K562 (cell line): ENCODE measurements at regions not wholly inside any gene's neighbourhood (a gene's known extent, or its start where the extent isn't known, plus 50 kb on each side); places are given as distances from the start of the nearest gene placed in this dataset.

Experiments
- ATAC-seq: fragments of 200-7000 bp; cut with Tn5 transposase; 3 replicates; pipeline ENCODE4 v1.9.1; 2020; ENCODE audit warnings: moderate library complexity
- BruUV-seq: library from RNA; stranded (reverse); fragments of 400-500 nt; replicated peaks from 2 replicates; lab custom pipeline; 2021; lab: Mats Ljungman, UMichigan
- CTCF ChIA-PET: fragments of 300-600 bp; formaldehyde crosslinking; extraction: SDS; loops from one replicate; lab custom pipeline; 2021; ENCODE audit warnings: low intra/inter-chr PET ratio; lab: Yijun Ruan, JAX
- POLR2A ChIA-PET: fragments of 300-600, 350-650 bp; sonication (Branson Sonifier 250); formaldehyde crosslinking; extraction: SDS; loops from one replicate; lab custom pipeline; 2021; ENCODE audit warnings: antibody characterized with exemption, inconsistent platforms; lab: Yijun Ruan, JAX
- DNase-seq, 4 experiments: peaks; one replicate each; pipeline versions ENCODE4 v3.0.0 to v3.0.0-alpha.2; 2011 to 2018; ENCODE audit warnings: low spot score in 3 of 4, mixed read lengths in 3 of 4; ENCODE audit errors: extremely low read depth in 1 of 4
- FAIRE-seq: peaks from 2 replicates; lab custom pipeline; 2011; peaks lifted over from hg19 to GRCh38; lab: Jason Lieb, UNC
- H2AFZ ChIP-seq: 2 replicates; pipeline ENCODE4 v1.6.0; 2011; ENCODE audit warnings: low read depth, low read length, control low read depth, inconsistent platforms
- H3K27ac ChIP-seq: fragments of 200-600 bp; 3 replicates; pipeline ENCODE4 v1.8.0; 2011; ENCODE audit warnings: low read depth, mild to moderate bottlenecking, control low read depth, inconsistent platforms, low read length, moderate library complexity, mixed read lengths; ENCODE audit errors: extremely low read depth
- H3K27me3 ChIP-seq, 2 experiments: fragments of 300-600 bp in 1 of 2; 2 replicates in 1 of 2; 3 replicates in 1 of 2; pipeline versions ENCODE4 v1.6.0 to v1.8.0; 2011; ENCODE audit warnings: inconsistent platforms in 2 of 2, low read length in 2 of 2, mild to moderate bottlenecking in 1 of 2, mixed read lengths in 1 of 2, moderate library complexity in 1 of 2; ENCODE audit not compliant: control insufficient read depth in 2 of 2, insufficient read depth in 2 of 2
- H3K36me3 ChIP-seq: fragments of 300-600 bp; 3 replicates; pipeline ENCODE4 v1.8.0; 2011; ENCODE audit warnings: mild to moderate bottlenecking, low read length, inconsistent platforms; ENCODE audit not compliant: control insufficient read depth, insufficient read depth
- H3K4me1 ChIP-seq, 2 experiments: fragments of 200-600 bp in 1 of 2; replicated peaks in 1 of 2; 2 replicates in 1 of 2; 3 replicates in 1 of 2; pipeline versions ENCODE4 v1.5.1 to v1.8.0; 2011; ENCODE audit warnings: inconsistent platforms in 2 of 2, low read length in 2 of 2, mild to moderate bottlenecking in 1 of 2, mixed read lengths in 1 of 2, moderate library complexity in 1 of 2; ENCODE audit not compliant: control insufficient read depth in 2 of 2, insufficient read depth in 2 of 2
- H3K4me2 ChIP-seq: 2 replicates; pipeline ENCODE4 v1.6.1; 2011; ENCODE audit warnings: low read length, control low read depth, inconsistent platforms, mixed read lengths; ENCODE audit not compliant: insufficient read depth
- H3K4me3 ChIP-seq: fragments of 200-600 bp; sonication (generic), shearing (Covaris generic); 2 replicates; pipeline ENCODE4 v1.5.1; 2016; ENCODE audit warnings: control low read depth, inconsistent platforms
- H3K79me2 ChIP-seq: fragments of 200-600 bp; 3 replicates; pipeline ENCODE4 v1.8.0; 2011; ENCODE audit warnings: low read length, inconsistent platforms; ENCODE audit not compliant: control insufficient read depth, insufficient read depth
- H3K9ac ChIP-seq, 2 experiments: 2 replicates each; pipeline versions ENCODE4 v1.6.0 to v1.6.1; 2011; ENCODE audit warnings: low read depth in 2 of 2, low read length in 2 of 2, control low read depth in 1 of 2, inconsistent platforms in 1 of 2, mild to moderate bottlenecking in 1 of 2, mixed read lengths in 1 of 2; ENCODE audit not compliant: insufficient read depth in 1 of 2
- H3K9me1 ChIP-seq: one replicate; pipeline ENCODE4 v1.6.0; 2011; ENCODE audit warnings: inconsistent platforms, mild to moderate bottlenecking, low read length, moderate library complexity; ENCODE audit not compliant: control insufficient read depth, insufficient read depth
- H3K9me3 ChIP-seq: replicated peaks from 2 replicates; pipeline ENCODE4 v1.5.1; 2011; ENCODE audit warnings: low read depth, low read length, inconsistent platforms; ENCODE audit not compliant: control insufficient read depth, insufficient read depth
- H4K20me1 ChIP-seq: replicated peaks from 2 replicates; pipeline ENCODE4 v1.6.1; 2011; ENCODE audit warnings: low read length, inconsistent platforms, mixed read lengths; ENCODE audit not compliant: control insufficient read depth, insufficient read depth
- ETV6 ChIP-seq, 3 experiments: fragments of 150-350 bp in 1 of 3; sonication (generic) in 1 of 3; formaldehyde crosslinking in 1 of 3; IDR thresholded peaks; 2 replicates each; pipeline versions ENCODE4 v1.6.1 to v1.8.0; 2014 to 2022; ENCODE audit warnings: borderline replicate concordance in 2 of 3, low read depth in 2 of 3, antibody characterized with exemption in 1 of 3, low read length in 1 of 3, mild to moderate bottlenecking in 1 of 3, missing genetic modification reagents in 1 of 3
- U2AF1 ChIP-seq: fragments of 200-400 bp; formaldehyde crosslinking; optimal IDR thresholded peaks from 2 replicates; pipeline ENCODE3; 2017; ENCODE audit warnings: mild to moderate bottlenecking, low read depth, low read length, moderate library complexity
- WGBS: fragments of 100-300 bp; shearing (Covaris generic); methylation state at CpG from one replicate; pipeline ENCODE4 v1.1.6; 2016; ENCODE audit warnings: low coverage, mixed read lengths; ENCODE audit not compliant: insufficient coverage; ENCODE audit errors: missing lambda C conversion rate; 5-methylcytosine and 5-hydroxymethylcytosine counted together
- in situ Hi-C: fragments of 300-500 bp; cut with MboI; formaldehyde crosslinking; loops from 4 replicates; pipeline ENCODE4 v1.15.0; 2018; ENCODE audit warnings: inconsistent platforms, mixed read lengths
- intact Hi-C: fragments of 100-400 bp; cut with micrococcal nuclease; formaldehyde crosslinking; loops from 2 replicates; pipeline ENCODE4 v1.14.2; 2022
- TF ChIP-seq, protein P1 (sequence below): fragments of 150-350 bp; conservative IDR thresholded peaks from 2 replicates; pipeline ENCODE4 v1.6.1; 2014; ENCODE audit warnings: low read length

DNA sequence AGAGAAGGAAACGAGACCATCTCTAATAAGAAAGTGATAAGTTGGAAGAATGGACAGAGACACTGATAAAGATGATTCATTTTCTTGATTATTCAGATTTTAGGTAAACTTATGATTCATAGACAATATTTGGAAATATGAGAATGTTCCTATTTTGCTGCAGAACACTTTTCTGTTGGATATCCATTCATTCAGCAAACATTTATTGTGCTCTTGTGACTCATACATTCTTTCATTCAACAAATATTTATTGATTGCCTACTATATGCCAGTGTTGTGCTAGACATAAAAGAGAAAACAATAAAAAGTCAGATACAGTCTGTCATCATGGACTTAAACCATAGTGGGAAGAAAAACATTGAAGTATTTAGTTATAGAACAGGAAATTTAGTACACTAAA lies 1232.0 kb downstream of the STIM2 start:
- Histone ChIP-seq H3K9me3 (no peaks in the 10 kb centered on the region), H3K79me2 (no peaks in the 10 kb centered on the region), H3K4me3 (no peak overlapping the region), H2AFZ (no peak overlapping the region), H3K27me3 (no peaks in the 10 kb centered on the region)
- no TSS peak for BruUV-seq
- no peak for TF ChIP-seq ETV6 (IDR thresholded peaks at IDR 0.05; ENCODE audit: borderline replicate concordance in 1 of 2, low read depth in 2 of 2, low read length in 1 of 2)
- TF ChIP-seq ETV6 (CRISPR knock-in tag; IDR thresholded peaks at IDR 0.05; ENCODE audit: borderline replicate concordance), result no peak
- TF ChIP-seq, protein P1, sequence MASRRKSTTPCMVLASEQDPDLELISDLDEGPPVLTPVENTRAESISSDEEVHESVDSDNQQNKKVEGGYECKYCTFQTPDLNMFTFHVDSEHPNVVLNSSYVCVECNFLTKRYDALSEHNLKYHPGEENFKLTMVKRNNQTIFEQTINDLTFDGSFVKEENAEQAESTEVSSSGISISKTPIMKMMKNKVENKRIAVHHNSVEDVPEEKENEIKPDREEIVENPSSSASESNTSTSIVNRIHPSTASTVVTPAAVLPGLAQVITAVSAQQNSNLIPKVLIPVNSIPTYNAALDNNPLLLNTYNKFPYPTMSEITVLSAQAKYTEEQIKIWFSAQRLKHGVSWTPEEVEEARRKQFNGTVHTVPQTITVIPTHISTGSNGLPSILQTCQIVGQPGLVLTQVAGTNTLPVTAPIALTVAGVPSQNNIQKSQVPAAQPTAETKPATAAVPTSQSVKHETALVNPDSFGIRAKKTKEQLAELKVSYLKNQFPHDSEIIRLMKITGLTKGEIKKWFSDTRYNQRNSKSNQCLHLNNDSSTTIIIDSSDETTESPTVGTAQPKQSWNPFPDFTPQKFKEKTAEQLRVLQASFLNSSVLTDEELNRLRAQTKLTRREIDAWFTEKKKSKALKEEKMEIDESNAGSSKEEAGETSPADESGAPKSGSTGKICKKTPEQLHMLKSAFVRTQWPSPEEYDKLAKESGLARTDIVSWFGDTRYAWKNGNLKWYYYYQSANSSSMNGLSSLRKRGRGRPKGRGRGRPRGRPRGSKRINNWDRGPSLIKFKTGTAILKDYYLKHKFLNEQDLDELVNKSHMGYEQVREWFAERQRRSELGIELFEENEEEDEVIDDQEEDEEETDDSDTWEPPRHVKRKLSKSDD, result no peak
- no peak for TF ChIP-seq U2AF1
- TF ChIP-seq, all 486 proteins: peak for 0
- no peaks in the 10 kb centered on the region for H4K20me1 ChIP-seq
- H3K27ac ChIP-seq, result no peak overlapping the region
- CTCF ChIA-PET, result no interaction called here
- H3K4me1 ChIP-seq, result no peaks in the 10 kb centered on the region
- WGBS, result 0% methylated on average over 1 of the region's 1 CpG
- DNase-seq (no peak), ATAC-seq (no peak), FAIRE-seq (no peak)
- no peak overlapping the region for H3K9ac ChIP-seq
- in situ Hi-C loops, result no loop called here
- intact Hi-C loops, result no loop called here
- POLR2A ChIA-PET, result no interaction called here
- H3K4me2 ChIP-seq, result no peak overlapping the region
- H3K9me1 ChIP-seq, result no peaks in the 10 kb centered on the region
- no peaks in the 10 kb centered on the region for H3K36me3 ChIP-seq
